Fibroblast of skin of left quadriceps (primary cell): ENCODE measurements at regions not wholly inside any gene's neighbourhood (a gene's known extent, or its start where the extent isn't known, plus 50 kb on each side); places are given as distances from the start of the nearest gene placed in this dataset.
"Not testable (repeated sequence)": the region's sequence is repeated elsewhere in the genome, so short reads cannot be mapped to it uniquely, and the experiment has no call there.

Experiments
- DNase-seq, 2 experiments: peaks; one replicate each; pipeline ENCODE4 v3.0.0-alpha.2; 2013; ENCODE audit warnings: low read depth in 2 of 2

- DNase-seq, result no peak
These were observed 273.5 kb upstream of the CCNG1 start for GRCh38 chr5:163163858-163164257.

GRCh38 chr5:163165277-163165676 is 272.1 kb upstream of the CCNG1 start:
- DNase-seq, result no peak

GRCh38 chr5:163170161-163170560 is 267.2 kb upstream of the CCNG1 start:
- DNase-seq, result not testable (repeated sequence)

GRCh38 chr5:163172540-163173338 is 264.7 kb upstream of the CCNG1 start:
- no peak for DNase-seq

- DNase-seq, result no peak
These were observed 259.4 kb upstream of the CCNG1 start for GRCh38 chr5:163177971-163178370.

- DNase-seq, result no peak
These were observed 252.1 kb upstream of the CCNG1 start for GRCh38 chr5:163185315-163185714.

- no peak for DNase-seq
These were observed 248.3 kb upstream of the CCNG1 start for GRCh38 chr5:163189023-163189553.

- no peak for DNase-seq
These were observed 247.1 kb upstream of the CCNG1 start for GRCh38 chr5:163190283-163190682.

- DNase-seq, result no peak
These were observed 246.6 kb upstream of the CCNG1 start for GRCh38 chr5:163190784-163191183.

- no peak for DNase-seq
These were observed 243.5 kb upstream of the CCNG1 start for GRCh38 chr5:163193886-163194285.

- no peak for DNase-seq
These were observed 231.8 kb upstream of the CCNG1 start for GRCh38 chr5:163205645-163206044.

GRCh38 chr5:163221581-163221980 is 215.8 kb upstream of the CCNG1 start:
- no peak for DNase-seq

- no peak for DNase-seq
These were observed 214.4 kb upstream of the CCNG1 start for GRCh38 chr5:163222982-163223381.

GRCh38 chr5:163244445-163244987 is 192.9 kb upstream of the CCNG1 start:
- DNase-seq, result no peak

GRCh38 chr5:163245584-163245983 is 191.8 kb upstream of the CCNG1 start:
- no peak for DNase-seq

- DNase-seq, result no peak
These were observed 189.1 kb upstream of the CCNG1 start for GRCh38 chr5:163248333-163248732.

GRCh38 chr5:163248871-163249270 is 188.5 kb upstream of the CCNG1 start:
- DNase-seq, result peak; percentile 16 to 20

- DNase-seq, result no peak
These were observed 184.4 kb upstream of the CCNG1 start for GRCh38 chr5:163252950-163253349.

GRCh38 chr5:163259495-163259894 is 177.9 kb upstream of the CCNG1 start:
- DNase-seq, result no peak

- DNase-seq, result no peak
These were observed 176.9 kb upstream of the CCNG1 start for GRCh38 chr5:163260471-163260870.

GRCh38 chr5:163260961-163261360 is 176.4 kb upstream of the CCNG1 start:
- no peak for DNase-seq

GRCh38 chr5:163261647-163262269 is 175.6 kb upstream of the CCNG1 start:
- DNase-seq, result no peak

GRCh38 chr5:163266249-163266648 is 171.1 kb upstream of the CCNG1 start:
- DNase-seq, result not testable (repeated sequence)
